Pancreas (tissue), 10 donors: ENCODE measurements at regions not wholly inside any gene's neighbourhood (a gene's known extent, or its start where the extent isn't known, plus 50 kb on each side); places are given as distances from the start of the nearest gene placed in this dataset.

Experiments
- ATAC-seq, 4 donors: fragments of 200-7000 bp; cut with Tn5 transposase; one replicate each; pipeline versions ENCODE4 v1.8.0 to v1.9.1; 2020; ENCODE audit warnings: mild to moderate bottlenecking in 4 of 4, moderate library complexity in 4 of 4
- DNase-seq, 6 donors: peaks; one replicate each; pipeline ENCODE4 v3.0.0-alpha.2; 2020
- FAIRE-seq: peaks from 2 replicates; lab custom pipeline; 2012; peaks lifted over from hg19 to GRCh38; lab: Jason Lieb, UNC
- H3K27ac ChIP-seq, 4 donors: fragments of 200-600 bp; sonication (generic); 1 replicate in 3 of 4; 2 replicates in 1 of 4; pipeline versions ENCODE4 v1.5.0 to v1.8.0; 2020
- H3K27me3 ChIP-seq, 4 donors: fragments of 200-600 bp; one replicate each; pipeline ENCODE4 v1.8.0; 2021
- H3K36me3 ChIP-seq, 3 donors: fragments of 200-600 bp; sonication (generic) in 1 of 3; one replicate each; pipeline versions ENCODE4 v1.5.0 to v1.8.0; 2020 to 2021
- H3K4me1 ChIP-seq, 3 donors: fragments of 200-600 bp; one replicate each; pipeline ENCODE4 v1.8.0; 2021
- H3K4me3 ChIP-seq, 4 donors: fragments of 200-600 bp; sonication (generic) in 2 of 4; one replicate each; pipeline versions ENCODE4 v1.5.0 to v1.8.0; 2020 to 2021
- H3K9me3 ChIP-seq, 4 donors: fragments of 200-600 bp; one replicate each; pipeline ENCODE4 v1.8.0; 2021
- WGBS, 2 donors: extraction: QIAGEN DNeasy Blood & Tissue Kit; methylation state at CpG; one replicate each; pipeline ENCODE4 v1.1.7; 2013; 5-methylcytosine and 5-hydroxymethylcytosine counted together
- intact Hi-C, 3 donors: fragments of 100-400 bp; cut with DNase I; formaldehyde crosslinking; loops; one replicate each; pipeline versions ENCODE4 v1.11.1 to v1.14.2; 2022
- TF ChIP-seq, protein P1 (sequence below), 4 donors: fragments of 200-600 bp; sonication (generic) in 3 of 4; IDR thresholded peaks; one replicate each; pipeline versions ENCODE4 v1.5.0 to v1.8.0; 2021; ENCODE audit warnings: antibody characterized with exemption in 4 of 4
- donor health status: healthy with polysubstance abuse.
- donor health status: DM: no; HTN: no; CAD: no; lungs with moderate emphysema.
- donor health status: DM: no; HTN: no; CAD: no.
- donor health status: control.
- donor health status: control.
- donor health status: Bipolar disorder and iron deficiency.
- donor health status: DM: yes; HTN: yes; CAD: no.
- donor health status: DM: no; HTN: no; CAD: no.
- donor health status: DM: no; HTN: no; CAD: no.
- donor health status: DM: yes; HTN: yes; CAD: no.

- no peak for ATAC-seq
- H3K36me3 ChIP-seq = no peaks in the 10 kb centered on the region
- no peak overlapping the region for H3K27ac ChIP-seq
- TF ChIP-seq, protein P1, sequence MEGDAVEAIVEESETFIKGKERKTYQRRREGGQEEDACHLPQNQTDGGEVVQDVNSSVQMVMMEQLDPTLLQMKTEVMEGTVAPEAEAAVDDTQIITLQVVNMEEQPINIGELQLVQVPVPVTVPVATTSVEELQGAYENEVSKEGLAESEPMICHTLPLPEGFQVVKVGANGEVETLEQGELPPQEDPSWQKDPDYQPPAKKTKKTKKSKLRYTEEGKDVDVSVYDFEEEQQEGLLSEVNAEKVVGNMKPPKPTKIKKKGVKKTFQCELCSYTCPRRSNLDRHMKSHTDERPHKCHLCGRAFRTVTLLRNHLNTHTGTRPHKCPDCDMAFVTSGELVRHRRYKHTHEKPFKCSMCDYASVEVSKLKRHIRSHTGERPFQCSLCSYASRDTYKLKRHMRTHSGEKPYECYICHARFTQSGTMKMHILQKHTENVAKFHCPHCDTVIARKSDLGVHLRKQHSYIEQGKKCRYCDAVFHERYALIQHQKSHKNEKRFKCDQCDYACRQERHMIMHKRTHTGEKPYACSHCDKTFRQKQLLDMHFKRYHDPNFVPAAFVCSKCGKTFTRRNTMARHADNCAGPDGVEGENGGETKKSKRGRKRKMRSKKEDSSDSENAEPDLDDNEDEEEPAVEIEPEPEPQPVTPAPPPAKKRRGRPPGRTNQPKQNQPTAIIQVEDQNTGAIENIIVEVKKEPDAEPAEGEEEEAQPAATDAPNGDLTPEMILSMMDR (IDR thresholded peaks at IDR 0.05) = no peak
- DNase-seq = no peak
- no peaks in the 10 kb centered on the region for H3K9me3 ChIP-seq
- intact Hi-C loops = no loop called here
- WGBS, 2 donors = 33% methylated on average over 1 of the region's 1 CpG
- no peak for FAIRE-seq
- no peaks in the 10 kb centered on the region for H3K27me3 ChIP-seq
- no peak overlapping the region for H3K4me3 ChIP-seq
- no peaks in the 10 kb centered on the region for H3K4me1 ChIP-seq
Observed at GRCh38 chr18:25422230-25422629, 70.3 kb upstream of the ZNF521 start.

GRCh38 chr18:25420077-25420825 is 68.3 kb upstream of the ZNF521 start:
- no peak for DNase-seq
- no peak for FAIRE-seq
- Histone ChIP-seq H3K4me3 (no peak overlapping the region), H3K9me3 (no peaks in the 10 kb centered on the region), H3K27ac (no peak overlapping the region), H3K36me3 (no peaks in the 10 kb centered on the region), H3K4me1 (no peaks in the 10 kb centered on the region), H3K27me3 (no peaks in the 10 kb centered on the region)
- TF ChIP-seq, protein P1 (IDR thresholded peaks at IDR 0.05) = no peak
- 27 to 32% methylated on average over 13 of the region's 13 CpGs for WGBS, 2 donors
- intact Hi-C loops = no loop called here
- no peak for ATAC-seq

GRCh38 chr18:25416374-25416773 is 64.4 kb upstream of the ZNF521 start:
- DNase-seq (no peak), FAIRE-seq (no peak), ATAC-seq (no peak)
- intact Hi-C loops = no loop called here
- Histone ChIP-seq H3K27me3 (no peaks in the 10 kb centered on the region), H3K9me3 (no peaks in the 10 kb centered on the region), H3K4me1 (no peaks in the 10 kb centered on the region), H3K27ac (no peak overlapping the region), H3K4me3 (no peak overlapping the region), H3K36me3 (no peaks in the 10 kb centered on the region)
- WGBS, 2 donors = 32 to 55% methylated on average over 3 of the region's 3 CpGs
- TF ChIP-seq, protein P1 (IDR thresholded peaks at IDR 0.05) = no peak

DNA sequence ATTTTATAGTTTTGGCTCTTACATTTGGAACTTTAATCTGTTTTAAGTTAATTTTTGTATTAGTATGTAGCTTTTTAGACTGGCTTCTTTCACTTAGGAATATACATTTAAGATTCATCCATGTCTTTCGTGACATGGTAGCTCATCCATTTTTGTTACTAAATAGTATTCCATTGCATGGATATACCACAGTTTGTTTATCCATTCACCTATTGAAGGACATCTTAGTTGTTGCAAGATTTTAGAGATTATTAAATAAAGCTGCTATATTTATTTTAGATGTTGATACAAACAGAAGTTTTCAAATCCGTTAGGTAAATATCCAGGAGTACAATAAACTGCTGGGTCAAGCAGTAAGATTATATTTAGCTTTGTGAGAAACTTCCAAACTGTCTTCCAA is 58.0 kb upstream of the ZNF521 start:
- Histone ChIP-seq H3K36me3 (no peaks in the 10 kb centered on the region), H3K27ac (no peak overlapping the region), H3K9me3 (no peaks in the 10 kb centered on the region), H3K27me3 (no peaks in the 10 kb centered on the region), H3K4me3 (no peak overlapping the region), H3K4me1 (no peaks in the 10 kb centered on the region)
- intact Hi-C loops = no loop called here
- DNase-seq (no peak), ATAC-seq (no peak), FAIRE-seq (no peak)
- WGBS, 2 donors = 49 to 66% methylated on average over 2 of the region's 2 CpGs
- TF ChIP-seq, protein P1 (IDR thresholded peaks at IDR 0.05) = no peak

GRCh38 chr18:25408293-25408692 is 56.3 kb upstream of the ZNF521 start:
- no peak overlapping the region for H3K4me3 ChIP-seq
- WGBS, 2 donors = 60 to 74% methylated on average over 4 of the region's 4 CpGs
- no peak for FAIRE-seq

More at GRCh38 chr18:25408293-25408692, 56.3 kb upstream of the ZNF521 start:
- Histone ChIP-seq H3K27me3 (no peaks in the 10 kb centered on the region), H3K27ac (no peak overlapping the region), H3K4me1 (no peaks in the 10 kb centered on the region), H3K9me3 (no peaks in the 10 kb centered on the region), H3K36me3 (no peaks in the 10 kb centered on the region)
- DNase-seq (no peak), ATAC-seq (no peak)
- TF ChIP-seq, protein P1 (IDR thresholded peaks at IDR 0.05) = no peak
- intact Hi-C loops = no loop called here
